ENCODE measurements at regions not wholly inside any gene's neighbourhood (a gene's known extent, or its start where the extent isn't known, plus 50 kb on each side); places are given as distances from the start of the nearest gene placed in this dataset.

DNA sequence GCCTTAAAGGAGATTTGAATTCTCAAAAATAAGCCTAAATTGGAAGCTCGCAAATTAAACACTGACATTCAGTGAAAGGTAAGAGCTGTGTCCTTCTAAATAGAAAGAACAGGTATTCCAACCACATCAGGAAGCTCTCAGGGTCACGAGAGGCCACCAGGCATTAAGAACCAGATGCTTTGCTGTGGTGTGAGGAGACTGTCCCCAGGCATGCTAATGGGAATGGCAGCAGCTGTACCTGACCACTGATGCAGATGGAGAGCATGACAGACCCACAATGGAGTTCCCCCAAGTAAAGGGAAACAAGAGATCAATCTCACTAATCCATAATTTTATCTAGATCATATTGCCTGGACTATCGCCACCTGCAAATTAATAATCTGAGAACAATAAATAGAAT is 658.9 kb upstream of the NOX3 start:
- TF ChIP-seq EZH2 (IDR thresholded peaks at IDR 0.05; ENCODE audit: insufficient read depth, poor library complexity, severe bottlenecking) (no peak), EZH2phosphoT487 (IDR thresholded peaks at IDR 0.05; ENCODE audit: insufficient read depth, low read depth) (no peak)

All from GM23248 (cell line).